ENCODE measurements at regions not wholly inside any gene's neighbourhood (a gene's known extent, or its start where the extent isn't known, plus 50 kb on each side); places are given as distances from the start of the nearest gene placed in this dataset.

- TF ChIP-seq, protein P1, sequence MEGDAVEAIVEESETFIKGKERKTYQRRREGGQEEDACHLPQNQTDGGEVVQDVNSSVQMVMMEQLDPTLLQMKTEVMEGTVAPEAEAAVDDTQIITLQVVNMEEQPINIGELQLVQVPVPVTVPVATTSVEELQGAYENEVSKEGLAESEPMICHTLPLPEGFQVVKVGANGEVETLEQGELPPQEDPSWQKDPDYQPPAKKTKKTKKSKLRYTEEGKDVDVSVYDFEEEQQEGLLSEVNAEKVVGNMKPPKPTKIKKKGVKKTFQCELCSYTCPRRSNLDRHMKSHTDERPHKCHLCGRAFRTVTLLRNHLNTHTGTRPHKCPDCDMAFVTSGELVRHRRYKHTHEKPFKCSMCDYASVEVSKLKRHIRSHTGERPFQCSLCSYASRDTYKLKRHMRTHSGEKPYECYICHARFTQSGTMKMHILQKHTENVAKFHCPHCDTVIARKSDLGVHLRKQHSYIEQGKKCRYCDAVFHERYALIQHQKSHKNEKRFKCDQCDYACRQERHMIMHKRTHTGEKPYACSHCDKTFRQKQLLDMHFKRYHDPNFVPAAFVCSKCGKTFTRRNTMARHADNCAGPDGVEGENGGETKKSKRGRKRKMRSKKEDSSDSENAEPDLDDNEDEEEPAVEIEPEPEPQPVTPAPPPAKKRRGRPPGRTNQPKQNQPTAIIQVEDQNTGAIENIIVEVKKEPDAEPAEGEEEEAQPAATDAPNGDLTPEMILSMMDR (IDR thresholded peaks at IDR 0.05), result no peak
- TF ChIP-seq POLR2A (IDR thresholded peaks at IDR 0.05) (no peak), EP300 (IDR thresholded peaks at IDR 0.05; ENCODE audit: low read depth) (no peak), POLR2AphosphoS5 (IDR thresholded peaks at IDR 0.05) (no peak)
Measured at GRCh38 chr21:24339406-24339805, 1267.9 kb downstream of the MRPL39 start.

Measured in transverse colon (tissue), 4 donors.